ENCODE measurements at regions not wholly inside any gene's neighbourhood (a gene's known extent, or its start where the extent isn't known, plus 50 kb on each side); places are given as distances from the start of the nearest gene placed in this dataset.

- no peaks in the 10 kb centered on the region for H4K20me1 ChIP-seq (ENCODE audit: insufficient read depth, low read length)
- peaks cover 67% of the 10 kb centered on the region for H3K9me3 ChIP-seq (ENCODE audit: low read length)
- DNase-seq (ENCODE audit: low spot score) (no peak), ATAC-seq (peak; percentile 64), FAIRE-seq (no peak)
- in situ Hi-C loops (cut with HindIII; ENCODE audit: extremely low pct_ligation_motif_present, low pct_unique_long_range_greater_than_20kb) (no loop called here), intact Hi-C loops (cut with micrococcal nuclease; ENCODE audit: unreplicated experiment) (no loop called here)
- TF ChIP-seq ONECUT2 (CRISPR knock-in tag; IDR thresholded peaks at IDR 0.05), result 0 out of 2 replicates have a peak, but pooled peaks have one; percentile 36
- peak; percentile 65 for TF ChIP-seq NR2F6 (IDR thresholded peaks at IDR 0.05)
- TF ChIP-seq NR2F6 (CRISPR knock-in tag; IDR thresholded peaks at IDR 0.05), result no peak
- no peak for TF ChIP-seq ZNF101 (CRISPR knock-in tag; IDR thresholded peaks at IDR 0.05; ENCODE audit: borderline replicate concordance, low read depth)
- no peak for TF ChIP-seq CREB1 (IDR thresholded peaks at IDR 0.05)
- peak; percentile 12; the same call in 1 of the 2 replicates for TF ChIP-seq CREB1 (CRISPR knock-in tag; IDR thresholded peaks at IDR 0.05)
- TF ChIP-seq NR2F1 (CRISPR knock-in tag; IDR thresholded peaks at IDR 0.05), result peak in 1 of 2 experiments; percentile 48; a peak in 2 of 4 replicates
- TF ChIP-seq PCBP1 (IDR thresholded peaks at IDR 0.05; ENCODE audit: borderline replicate concordance, low read depth, low read length), result no peak
- TF ChIP-seq ZNF724P (CRISPR knock-in tag; IDR thresholded peaks at IDR 0.05; ENCODE audit: borderline replicate concordance), result no peak
- peak; percentile 28; the same call in 1 of the 2 replicates for TF ChIP-seq GABPB1 (CRISPR knock-in tag; IDR thresholded peaks at IDR 0.05)
- no peak for TF ChIP-seq EHMT2 (IDR thresholded peaks at IDR 0.05; ENCODE audit: borderline replicate concordance, low read depth, low read length)
- TF ChIP-seq ZNF3 (CRISPR knock-in tag; IDR thresholded peaks at IDR 0.05), result no peak
- TF ChIP-seq YY1 (IDR thresholded peaks at IDR 0.05; ENCODE audit: insufficient read depth, insufficient replicate concordance, low read depth, low read length), result no peak
- TF ChIP-seq JUNB (CRISPR knock-in tag; IDR thresholded peaks at IDR 0.05; ENCODE audit: borderline replicate concordance), result no peak
- no peak for TF ChIP-seq TBX3 (IDR thresholded peaks at IDR 0.05; ENCODE audit: borderline replicate concordance)
- TF ChIP-seq, protein P1, sequence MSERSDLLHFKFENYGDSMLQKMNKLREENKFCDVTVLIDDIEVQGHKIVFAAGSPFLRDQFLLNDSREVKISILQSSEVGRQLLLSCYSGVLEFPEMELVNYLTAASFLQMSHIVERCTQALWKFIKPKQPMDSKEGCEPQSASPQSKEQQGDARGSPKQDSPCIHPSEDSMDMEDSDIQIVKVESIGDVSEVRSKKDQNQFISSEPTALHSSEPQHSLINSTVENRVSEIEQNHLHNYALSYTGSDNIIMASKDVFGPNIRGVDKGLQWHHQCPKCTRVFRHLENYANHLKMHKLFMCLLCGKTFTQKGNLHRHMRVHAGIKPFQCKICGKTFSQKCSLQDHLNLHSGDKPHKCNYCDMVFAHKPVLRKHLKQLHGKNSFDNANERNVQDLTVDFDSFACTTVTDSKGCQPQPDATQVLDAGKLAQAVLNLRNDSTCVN (CRISPR knock-in tag; IDR thresholded peaks at IDR 0.05; ENCODE audit: borderline replicate concordance), result no peak
- peak; percentile 75 for TF ChIP-seq BCL6 (CRISPR knock-in tag; IDR thresholded peaks at IDR 0.05)
- TF ChIP-seq NR2F2 (IDR thresholded peaks at IDR 0.05; ENCODE audit: borderline replicate concordance, low read depth), result peak; percentile 37; the same call in 1 of the 2 replicates
- no peak for TF ChIP-seq FOXP1 (IDR thresholded peaks at IDR 0.05)
- no peak for TF ChIP-seq FOXP1 (CRISPR knock-in tag; IDR thresholded peaks at IDR 0.05)
- 0 out of 2 replicates have a peak, but pooled peaks have one; percentile 24 for TF ChIP-seq KAT2B (IDR thresholded peaks at IDR 0.05; ENCODE audit: borderline replicate concordance, low read depth, low read length)
- TF ChIP-seq, protein P2, sequence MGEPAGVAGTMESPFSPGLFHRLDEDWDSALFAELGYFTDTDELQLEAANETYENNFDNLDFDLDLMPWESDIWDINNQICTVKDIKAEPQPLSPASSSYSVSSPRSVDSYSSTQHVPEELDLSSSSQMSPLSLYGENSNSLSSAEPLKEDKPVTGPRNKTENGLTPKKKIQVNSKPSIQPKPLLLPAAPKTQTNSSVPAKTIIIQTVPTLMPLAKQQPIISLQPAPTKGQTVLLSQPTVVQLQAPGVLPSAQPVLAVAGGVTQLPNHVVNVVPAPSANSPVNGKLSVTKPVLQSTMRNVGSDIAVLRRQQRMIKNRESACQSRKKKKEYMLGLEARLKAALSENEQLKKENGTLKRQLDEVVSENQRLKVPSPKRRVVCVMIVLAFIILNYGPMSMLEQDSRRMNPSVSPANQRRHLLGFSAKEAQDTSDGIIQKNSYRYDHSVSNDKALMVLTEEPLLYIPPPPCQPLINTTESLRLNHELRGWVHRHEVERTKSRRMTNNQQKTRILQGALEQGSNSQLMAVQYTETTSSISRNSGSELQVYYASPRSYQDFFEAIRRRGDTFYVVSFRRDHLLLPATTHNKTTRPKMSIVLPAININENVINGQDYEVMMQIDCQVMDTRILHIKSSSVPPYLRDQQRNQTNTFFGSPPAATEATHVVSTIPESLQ (CRISPR knock-in tag; conservative IDR thresholded peaks at IDR 0.05), result no peak
- no peak for TF ChIP-seq GABPA (IDR thresholded peaks at IDR 0.05; ENCODE audit: low read depth, low read length)
- TF ChIP-seq GABPA (CRISPR knock-in tag; IDR thresholded peaks at IDR 0.05; ENCODE audit: low read depth), result peak; percentile 42; the same call in 1 of the 2 replicates
- peak; percentile 82 for TF ChIP-seq NR2C2 (CRISPR knock-in tag; IDR thresholded peaks at IDR 0.05; ENCODE audit: borderline replicate concordance)
- TF ChIP-seq RFXANK (CRISPR knock-in tag; IDR thresholded peaks at IDR 0.05), result no peak
- TF ChIP-seq NRL (CRISPR knock-in tag; IDR thresholded peaks at IDR 0.05; ENCODE audit: borderline replicate concordance), result no peak
- no peak overlapping the region for H2AFZ ChIP-seq (ENCODE audit: low read length)
- no peaks in the 10 kb centered on the region for H3K79me2 ChIP-seq (ENCODE audit: insufficient read depth, low read length)
- WGBS (ENCODE audit: low lambda C conversion rate), result 1% methylated on average over 4 of the region's 4 CpGs
- no peaks in the 10 kb centered on the region for H3K36me3 ChIP-seq (replicated peaks in 1 of 2; ENCODE audit: control insufficient read depth in 1 of 2, insufficient read depth in 2 of 2, low read length in 2 of 2)
- H3K27me3 ChIP-seq (ENCODE audit: control insufficient read depth in 1 of 2, insufficient read depth in 2 of 2, low read length in 2 of 2), result no peaks in the 10 kb centered on the region; a peak in 1 of 5 replicates
- ChIA-PET CTCF (ENCODE audit: low intra/inter-chr PET ratio, low total read pairs) (no interaction called here), POLR2A (no interaction called here)
- no peaks in the 10 kb centered on the region for H3K4me1 ChIP-seq (ENCODE audit: insufficient read depth, low read length)
- H3K9ac ChIP-seq (ENCODE audit: insufficient read depth, low read depth, low read length), result no peak overlapping the region
- no peak overlapping the region for H3K27ac ChIP-seq (ENCODE audit: extremely low read length, insufficient read depth, low read length)
- BruUV-seq (replicated peaks), result no TSS peak
- no peak overlapping the region for H3K4me3 ChIP-seq (replicated peaks in 1 of 3; ENCODE audit: insufficient read depth in 1 of 3, low read depth in 2 of 3, low read length in 3 of 3)
- H3K4me2 ChIP-seq (ENCODE audit: low read depth, low read length), result no peak overlapping the region
Measured at GRCh38 chr2:4336864-4337263, 633.5 kb downstream of the DCDC2C start.
